Retinal pigment epithelial cell (primary cell): ENCODE measurements at regions not wholly inside any gene's neighbourhood (a gene's known extent, or its start where the extent isn't known, plus 50 kb on each side); places are given as distances from the start of the nearest gene placed in this dataset.
"Not testable (repeated sequence)": the region's sequence is repeated elsewhere in the genome, so short reads cannot be mapped to it uniquely, and the experiment has no call there.

ENCODE experiments used
- DNase-seq: peaks from one replicate; pipeline ENCODE4 v3.0.0-alpha.2; 2010; ENCODE audit warnings: low read depth
- H3K4me3 ChIP-seq: 2 replicates; pipeline ENCODE4 v1.5.1; 2011; ENCODE audit warnings: mild to moderate bottlenecking, low read length, control low read depth, moderate library complexity
- TF ChIP-seq, protein P1 (sequence below): conservative IDR thresholded peaks from 2 replicates; pipeline ENCODE4 v1.5.1; 2011; ENCODE audit warnings: low read depth, low read length, control low read depth, inconsistent platforms

GRCh38 chr2:200125444-200126284 lies 170.3 kb downstream of the MAIP1 start:
- no peak for DNase-seq
- TF ChIP-seq, protein P1, sequence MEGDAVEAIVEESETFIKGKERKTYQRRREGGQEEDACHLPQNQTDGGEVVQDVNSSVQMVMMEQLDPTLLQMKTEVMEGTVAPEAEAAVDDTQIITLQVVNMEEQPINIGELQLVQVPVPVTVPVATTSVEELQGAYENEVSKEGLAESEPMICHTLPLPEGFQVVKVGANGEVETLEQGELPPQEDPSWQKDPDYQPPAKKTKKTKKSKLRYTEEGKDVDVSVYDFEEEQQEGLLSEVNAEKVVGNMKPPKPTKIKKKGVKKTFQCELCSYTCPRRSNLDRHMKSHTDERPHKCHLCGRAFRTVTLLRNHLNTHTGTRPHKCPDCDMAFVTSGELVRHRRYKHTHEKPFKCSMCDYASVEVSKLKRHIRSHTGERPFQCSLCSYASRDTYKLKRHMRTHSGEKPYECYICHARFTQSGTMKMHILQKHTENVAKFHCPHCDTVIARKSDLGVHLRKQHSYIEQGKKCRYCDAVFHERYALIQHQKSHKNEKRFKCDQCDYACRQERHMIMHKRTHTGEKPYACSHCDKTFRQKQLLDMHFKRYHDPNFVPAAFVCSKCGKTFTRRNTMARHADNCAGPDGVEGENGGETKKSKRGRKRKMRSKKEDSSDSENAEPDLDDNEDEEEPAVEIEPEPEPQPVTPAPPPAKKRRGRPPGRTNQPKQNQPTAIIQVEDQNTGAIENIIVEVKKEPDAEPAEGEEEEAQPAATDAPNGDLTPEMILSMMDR, result no peak
- no peak overlapping the region for H3K4me3 ChIP-seq

DNA sequence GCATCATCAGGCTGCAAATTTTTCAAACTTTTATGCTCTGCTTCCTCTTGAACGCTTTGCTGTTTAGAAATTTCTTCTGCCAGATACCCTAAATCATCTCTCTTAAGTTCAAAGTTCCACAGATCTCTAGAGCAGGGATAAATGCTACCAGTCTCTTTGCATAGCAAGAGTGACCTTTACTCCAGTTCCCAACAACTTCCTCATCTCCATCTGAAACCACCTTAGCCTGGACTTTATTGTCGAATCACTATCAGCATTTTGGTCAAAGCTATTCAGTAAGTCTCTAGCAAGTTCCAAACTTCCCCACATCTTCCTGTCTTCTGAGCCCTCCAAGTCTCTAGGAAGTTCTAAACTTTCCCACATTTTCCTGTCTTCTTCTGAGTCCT lies 170.9 kb downstream of the MAIP1 start:
- DNase-seq, H3K4me3 ChIP-seq: not testable (repeated sequence)

DNA sequence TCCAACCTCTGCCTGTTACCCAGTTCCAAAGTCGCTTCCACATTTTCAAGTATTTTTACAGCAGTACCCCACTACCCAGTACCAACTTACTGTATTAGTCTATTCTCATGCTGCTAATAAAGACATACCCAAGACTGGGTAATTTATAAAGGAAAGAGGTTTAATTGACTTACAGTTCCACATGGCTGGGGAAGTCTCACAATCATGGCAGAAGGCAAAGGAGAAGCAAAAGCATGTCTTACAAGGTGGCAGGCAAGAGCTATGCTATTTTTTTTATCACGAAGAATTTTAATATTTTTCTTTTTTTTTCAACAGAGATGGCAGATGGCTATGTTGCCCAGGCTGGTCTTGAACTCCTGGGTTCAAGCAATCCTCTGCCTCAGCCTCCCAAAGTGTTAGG lies 171.3 kb downstream of the MAIP1 start:
- H3K4me3 ChIP-seq, DNase-seq: not testable (repeated sequence)

- no peak for DNase-seq
- TF ChIP-seq, protein P1, result peak; percentile 15
- no peak overlapping the region for H3K4me3 ChIP-seq
Measured at GRCh38 chr2:200127848-200128247, 172.5 kb downstream of the MAIP1 start.

DNA sequence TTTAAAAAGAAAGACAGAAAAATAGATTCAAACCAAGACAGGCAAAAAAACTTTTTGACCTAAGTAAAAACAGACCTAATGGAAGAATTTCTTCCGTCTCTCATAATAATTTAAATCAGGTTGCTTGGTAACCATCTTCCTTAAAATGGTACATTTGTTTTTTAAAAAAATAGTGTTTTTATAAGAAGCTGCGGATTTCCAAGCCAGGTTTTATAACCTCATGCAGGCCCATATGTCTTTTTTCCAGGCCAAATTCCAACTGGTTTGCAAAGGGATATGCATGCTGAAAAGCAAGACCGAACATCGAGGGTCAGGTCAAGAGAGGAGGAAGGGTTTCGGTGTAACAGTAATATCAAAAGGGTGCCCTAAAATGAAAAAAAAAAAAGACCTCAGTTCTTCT lies 172.9 kb downstream of the MAIP1 start:
- TF ChIP-seq, protein P1, result no peak
- no peak for DNase-seq
- no peak overlapping the region for H3K4me3 ChIP-seq

- TF ChIP-seq, protein P1, result no peak
- H3K4me3 ChIP-seq, result no peak overlapping the region
- DNase-seq, result no peak
Measured at GRCh38 chr2:200129721-200130462, 174.5 kb downstream of the MAIP1 start.

DNA sequence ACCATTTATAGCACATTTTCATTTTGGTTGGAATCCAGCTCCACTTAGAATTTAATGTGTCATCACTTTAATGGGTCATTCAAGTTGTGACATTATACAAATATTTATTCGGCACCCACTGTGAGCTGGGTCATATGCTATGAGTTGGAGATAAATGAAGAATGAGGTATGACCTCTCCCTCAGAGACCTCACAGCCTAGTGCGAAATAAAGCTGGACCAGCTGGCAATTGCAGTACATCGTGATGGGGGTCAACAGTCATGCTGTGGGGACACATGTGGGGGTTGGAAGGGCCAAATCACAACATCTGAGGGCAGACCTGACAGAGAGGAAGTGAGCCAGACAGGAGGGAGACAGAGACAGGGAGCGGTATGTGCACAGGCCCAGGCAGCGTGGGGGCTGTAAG lies 175.4 kb downstream of the MAIP1 start:
- no peak for DNase-seq
- H3K4me3 ChIP-seq, result no peak overlapping the region

More for the DNA sequence above, 175.4 kb downstream of the MAIP1 start:
- TF ChIP-seq, protein P1, result no peak
